NCI-H1436 treated with DMSO at 0.1 percent for 48 hours (cell line): ENCODE measurements at regions not wholly inside any gene's neighbourhood (a gene's known extent, or its start where the extent isn't known, plus 50 kb on each side); places are given as distances from the start of the nearest gene placed in this dataset.
"Not testable (repeated sequence)": the region's sequence is repeated elsewhere in the genome, so short reads cannot be mapped to it uniquely, and the experiment has no call there.

ENCODE experiments used
- DNase-seq: peaks from one replicate; lab custom pipeline; 2025; lab: John Stamatoyannopoulos, UW

GRCh38 chr10:57689596-57690297 is 577.9 kb downstream of the IPMK start:
- no peak for DNase-seq

DNA sequence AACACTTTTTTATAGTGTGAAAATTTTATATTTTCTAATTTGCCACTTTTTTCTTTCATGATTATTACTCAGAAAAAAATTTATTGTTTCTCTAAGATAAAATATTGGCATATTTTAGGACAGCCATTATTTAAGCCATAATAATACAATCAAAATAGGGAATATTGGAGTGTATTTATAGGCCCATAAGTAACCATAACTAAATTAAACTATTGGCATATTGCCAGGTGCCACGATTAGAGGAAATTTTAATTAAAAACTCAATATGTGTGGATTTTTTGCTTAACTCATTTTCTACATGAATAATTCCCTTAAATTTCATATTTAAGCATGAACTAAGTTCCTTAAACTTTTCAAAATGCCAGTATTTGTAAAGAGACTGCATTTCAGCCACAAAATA is 587.8 kb downstream of the IPMK start:
- no peak for DNase-seq

DNA sequence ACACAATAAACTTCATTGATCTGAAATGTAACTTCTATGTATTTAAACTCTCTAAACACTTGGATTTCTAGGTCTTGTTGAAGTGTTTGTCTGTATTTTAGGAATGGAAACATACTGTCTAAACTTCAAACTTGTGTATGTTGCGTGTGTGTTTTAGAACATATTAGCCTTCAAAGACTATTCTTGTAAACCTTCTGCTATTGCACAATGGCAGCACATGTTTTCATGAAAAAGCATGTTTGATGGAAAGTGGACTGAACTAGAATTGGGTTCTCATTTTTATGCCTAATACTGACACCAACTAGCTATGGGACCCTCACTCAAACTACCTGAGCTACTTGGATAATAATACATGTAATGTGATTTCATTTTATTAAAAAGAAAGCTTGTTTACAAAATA is 592.6 kb downstream of the IPMK start:
- DNase-seq, result no peak

- DNase-seq, result no peak
Measured at GRCh38 chr10:57673446-57673960, 594.2 kb downstream of the IPMK start.

DNA sequence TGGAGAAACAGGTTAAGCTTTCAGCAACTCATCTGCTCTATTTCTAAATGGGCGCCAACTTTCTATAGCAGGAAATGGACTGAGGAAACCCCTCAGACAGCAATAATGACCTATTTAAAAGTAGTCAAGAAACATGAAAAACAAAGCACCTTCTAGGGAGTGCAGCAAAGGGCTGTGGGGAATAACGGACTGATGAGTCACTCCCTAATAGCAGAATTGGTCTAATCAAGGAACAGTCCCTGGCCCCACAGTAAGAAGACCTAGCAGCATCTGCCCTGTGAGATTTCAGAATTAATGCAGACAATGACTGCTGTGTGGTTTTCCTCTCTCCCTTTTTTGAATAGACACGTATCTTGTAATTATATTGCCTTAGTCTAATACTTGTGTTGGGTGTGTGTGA is 602.9 kb downstream of the IPMK start:
- DNase-seq, result no peak

DNA sequence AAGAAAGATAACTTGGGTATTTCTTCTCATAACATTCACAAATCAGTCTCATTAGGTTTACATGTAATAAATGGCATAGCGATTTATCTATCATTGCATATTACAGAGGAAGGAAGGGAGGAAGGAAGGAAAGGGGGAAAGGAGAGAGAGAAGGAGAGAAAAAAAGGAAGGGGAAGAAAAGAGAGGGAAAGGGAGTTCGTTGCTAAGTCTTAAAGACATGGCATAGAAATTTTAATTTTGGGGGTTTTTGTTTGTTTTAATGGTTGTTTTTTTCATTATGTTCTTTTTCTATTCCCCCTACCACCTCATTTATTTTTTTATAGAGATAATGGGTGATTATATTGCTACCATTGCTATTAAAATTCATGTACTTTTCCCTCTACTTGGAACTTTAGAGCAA is 604.3 kb downstream of the IPMK start:
- DNase-seq, result no peak

- no peak for DNase-seq
Measured at GRCh38 chr10:57661206-57661605, 606.5 kb downstream of the IPMK start.

GRCh38 chr10:57657164-57657765 is 610.4 kb downstream of the IPMK start:
- no peak for DNase-seq

DNA sequence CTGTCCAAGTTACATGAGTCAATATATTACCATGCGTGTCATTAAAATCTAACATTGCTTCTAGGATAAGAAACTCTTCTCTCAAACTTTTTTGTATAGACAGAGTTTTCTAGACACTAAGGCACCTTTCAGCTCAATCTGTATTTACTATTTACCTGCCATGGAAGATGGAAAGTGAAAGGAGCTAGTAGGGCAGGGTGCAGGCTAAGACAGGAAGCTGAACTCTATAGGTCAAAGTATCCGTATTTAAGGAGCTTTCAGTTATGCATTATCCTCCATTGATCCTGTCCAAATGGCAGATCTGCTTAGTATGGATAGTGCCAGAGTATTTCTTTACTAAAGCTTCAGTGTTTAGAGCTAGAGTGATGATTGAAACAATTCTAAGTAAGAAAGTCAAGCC is 612.8 kb downstream of the IPMK start:
- no peak for DNase-seq

DNA sequence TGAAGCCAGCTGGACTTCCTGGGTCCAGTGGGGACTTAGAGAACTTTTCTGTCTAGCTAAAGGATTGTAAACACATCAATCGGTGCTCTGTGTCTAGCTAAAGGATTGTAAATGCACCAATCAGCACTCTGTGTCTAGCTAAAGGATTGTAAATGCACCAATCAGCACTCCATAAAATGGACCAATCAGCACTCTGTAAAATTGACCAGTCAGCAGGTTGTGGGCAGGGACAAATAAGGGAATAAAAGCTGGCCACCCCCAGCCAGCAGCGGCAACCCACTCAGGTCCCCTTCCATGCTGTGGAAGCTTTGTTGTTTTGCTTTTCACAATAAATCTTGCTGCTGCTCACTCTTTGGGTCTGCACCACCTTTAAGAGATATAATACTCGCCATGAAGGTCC is 622.6 kb downstream of the IPMK start:
- not testable (repeated sequence) for DNase-seq

GRCh38 chr10:57638411-57638810 is 629.3 kb downstream of the IPMK start:
- DNase-seq, result no peak

GRCh38 chr10:57628592-57629284 is 639.0 kb downstream of the IPMK start:
- no peak for DNase-seq

DNA sequence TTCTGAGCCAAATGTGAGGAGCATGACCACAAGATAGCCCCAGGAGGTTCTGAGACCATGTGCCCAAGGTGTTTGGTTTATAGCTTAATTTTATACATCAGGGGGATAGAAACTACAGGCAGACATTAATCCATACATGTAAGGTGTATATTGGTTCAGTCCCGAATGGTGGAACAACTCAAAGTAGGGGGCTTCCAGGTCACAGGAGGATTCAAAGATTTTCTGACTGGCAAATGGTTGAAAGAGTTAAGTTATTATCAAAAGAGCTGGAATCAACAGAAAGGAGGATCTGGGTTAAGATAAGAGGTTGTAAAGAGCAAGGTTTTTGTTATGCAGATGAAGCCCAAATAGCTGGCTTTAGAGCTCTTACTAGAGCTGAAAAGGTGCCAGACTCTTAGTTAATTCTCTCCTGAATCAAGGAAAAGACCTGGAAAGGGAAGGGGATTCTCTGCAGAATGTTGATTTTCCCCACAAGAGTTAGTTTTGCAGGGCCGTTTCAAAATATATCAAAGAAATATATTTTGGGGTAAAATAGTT is 640.0 kb downstream of the IPMK start:
- DNase-seq, result no peak

DNA sequence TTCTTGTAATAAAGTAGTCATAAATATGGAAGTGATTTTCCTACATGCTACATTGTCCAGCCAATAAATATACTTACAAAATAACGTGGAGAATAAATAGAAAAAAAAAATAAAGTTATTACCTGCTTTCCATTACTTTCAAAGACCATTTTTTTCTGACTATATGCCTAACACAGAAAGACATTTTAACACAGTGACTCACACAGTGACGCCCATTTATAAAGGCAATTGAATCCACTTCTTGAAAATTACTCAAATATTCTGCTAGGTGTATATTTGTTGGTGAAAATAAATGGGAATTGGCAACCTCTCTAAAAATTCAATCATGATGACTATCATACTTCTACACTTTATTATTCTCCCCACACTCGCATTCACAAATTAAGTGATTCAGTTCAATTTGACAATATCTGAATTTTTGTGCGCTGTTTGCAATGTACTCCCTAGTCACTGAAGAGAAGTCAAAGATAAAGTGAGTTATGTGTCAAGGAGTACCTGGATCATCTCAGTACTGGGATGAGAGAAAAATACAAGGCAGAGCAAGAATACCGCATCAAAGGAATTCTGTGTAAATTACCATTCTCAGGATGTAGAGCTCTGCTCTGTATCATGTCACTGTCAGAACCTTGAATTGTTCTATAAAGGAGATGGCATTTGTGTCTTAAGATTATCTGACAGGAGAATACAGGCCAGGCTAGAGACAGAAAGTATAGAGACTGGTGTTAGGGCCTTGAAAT is 642.7 kb downstream of the IPMK start:
- no peak for DNase-seq

GRCh38 chr10:57624066-57624465 is 643.6 kb downstream of the IPMK start:
- DNase-seq, result no peak

GRCh38 chr10:57621466-57621865 is 646.2 kb downstream of the IPMK start:
- DNase-seq, result no peak

- no peak for DNase-seq
Measured at GRCh38 chr10:57605948-57606485, 661.7 kb downstream of the IPMK start.

GRCh38 chr10:57599440-57599839 is 668.3 kb downstream of the IPMK start:
- no peak for DNase-seq

GRCh38 chr10:57593983-57594573 is 673.6 kb downstream of the IPMK start:
- DNase-seq, result no peak

DNA sequence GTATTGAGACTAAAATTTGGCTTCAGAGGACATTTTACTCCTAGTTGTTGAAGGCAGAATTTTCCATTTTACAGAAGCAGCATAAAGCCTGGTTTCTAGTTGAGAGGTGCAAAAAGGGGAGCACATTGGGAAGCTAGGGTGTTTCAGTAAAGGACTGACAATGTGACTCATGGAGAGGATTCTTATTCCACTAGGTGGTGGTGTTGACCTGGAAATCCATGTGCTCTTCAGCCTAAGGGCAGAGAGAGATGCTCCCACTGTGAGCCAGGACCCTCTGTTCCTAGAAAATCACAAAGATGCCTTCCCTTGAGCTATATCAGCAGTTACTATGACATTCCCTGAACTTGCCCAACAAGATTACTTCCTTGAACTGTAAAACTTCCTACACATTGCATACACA is 687.8 kb downstream of the IPMK start:
- DNase-seq, result no peak

GRCh38 chr10:57562211-57562610 is 705.5 kb downstream of the IPMK start:
- DNase-seq, result no peak

- not testable (repeated sequence) for DNase-seq
Measured at GRCh38 chr10:57551774-57552173, 715.9 kb downstream of the IPMK start.
